ENCODE measurements at regions not wholly inside any gene's neighbourhood (a gene's known extent, or its start where the extent isn't known, plus 50 kb on each side); places are given as distances from the start of the nearest gene placed in this dataset.

- TF ChIP-seq CTCF (IDR thresholded peaks at IDR 0.05 in 8 of 11, conservative IDR thresholded peaks at IDR 0.05 in 3 of 11) (no peak), POLR2AphosphoS5 (IDR thresholded peaks at IDR 0.05) (no peak), POLR2A (IDR thresholded peaks at IDR 0.05) (no peak)
Measured at GRCh38 chr1:9183441-9183840, 51.1 kb upstream of the H6PD start.

All from spleen (tissue), 7 donors.